ENCODE measurements at regions not wholly inside any gene's neighbourhood (a gene's known extent, or its start where the extent isn't known, plus 50 kb on each side); places are given as distances from the start of the nearest gene placed in this dataset.
A peak's percentile ranks its signal among the peaks of the same experiment; 100 is the strongest.

DNA sequence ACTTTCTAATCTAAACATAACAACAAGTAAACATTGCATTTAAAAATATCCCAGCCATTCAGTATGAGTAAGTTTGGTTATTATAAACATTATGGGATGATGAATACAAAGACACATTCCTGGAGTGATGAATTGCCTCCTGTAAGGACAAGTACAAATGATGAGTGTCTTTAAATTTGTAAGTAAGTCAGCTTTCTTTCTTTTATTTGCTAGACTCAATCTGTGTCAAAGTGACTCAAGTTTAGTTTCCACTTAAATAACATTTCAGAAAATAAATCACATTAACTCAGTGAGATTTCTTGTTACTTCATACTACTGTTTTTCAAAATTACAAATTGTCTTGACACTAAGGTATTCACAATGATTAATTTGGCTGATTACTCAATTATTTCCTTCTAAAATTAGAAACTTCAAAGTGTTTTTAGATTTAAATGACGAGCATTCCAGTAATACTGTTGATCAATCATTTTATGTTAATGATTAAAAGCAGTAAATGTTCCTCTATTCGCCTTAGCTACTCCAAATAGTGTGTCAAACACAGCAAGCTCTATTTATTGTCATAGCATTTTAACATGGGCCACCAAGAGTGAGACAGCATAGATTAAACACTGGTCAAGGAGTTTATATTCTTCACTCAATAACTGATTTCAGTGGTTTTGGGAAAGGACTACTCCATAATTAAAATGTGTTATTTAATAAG lies 658.0 kb upstream of the MDGA2 start:
- peaks cover 21% of the 10 kb centered on the region for H3K9me3 Mint-ChIP-seq
- no peak overlapping the region for H3K4me3 Mint-ChIP-seq
- peaks cover 33% of the 10 kb centered on the region for H3K4me1 Mint-ChIP-seq
- no peak for DNase-seq (ENCODE audit: low spot score in 2 of 2, unreplicated experiment in 2 of 2)
- H3K27ac Mint-ChIP-seq, result peak overlapping the region; percentile 6
- H3K27me3 Mint-ChIP-seq (ENCODE audit: low read depth), result no peaks in the 10 kb centered on the region
- H3K36me3 Mint-ChIP-seq, result peaks cover 10% of the 10 kb centered on the region
- no peak for TF ChIP-seq CTCF (IDR thresholded peaks at IDR 0.05; ENCODE audit: unreplicated experiment)

GRCh38 chr14:48331421-48331820 lies 656.0 kb upstream of the MDGA2 start:
- Mint-ChIP-seq H3K27ac (no peak overlapping the region), H3K27me3 (ENCODE audit: low read depth) (no peaks in the 10 kb centered on the region), H3K36me3 (no peaks in the 10 kb centered on the region), H3K4me1 (peaks cover 33% of the 10 kb centered on the region), H3K9me3 (peaks cover 2% of the 10 kb centered on the region), H3K4me3 (no peak overlapping the region)
- TF ChIP-seq CTCF (IDR thresholded peaks at IDR 0.05; ENCODE audit: unreplicated experiment), result no peak
- no peak for DNase-seq (ENCODE audit: low spot score in 2 of 2, unreplicated experiment in 2 of 2)

DNA sequence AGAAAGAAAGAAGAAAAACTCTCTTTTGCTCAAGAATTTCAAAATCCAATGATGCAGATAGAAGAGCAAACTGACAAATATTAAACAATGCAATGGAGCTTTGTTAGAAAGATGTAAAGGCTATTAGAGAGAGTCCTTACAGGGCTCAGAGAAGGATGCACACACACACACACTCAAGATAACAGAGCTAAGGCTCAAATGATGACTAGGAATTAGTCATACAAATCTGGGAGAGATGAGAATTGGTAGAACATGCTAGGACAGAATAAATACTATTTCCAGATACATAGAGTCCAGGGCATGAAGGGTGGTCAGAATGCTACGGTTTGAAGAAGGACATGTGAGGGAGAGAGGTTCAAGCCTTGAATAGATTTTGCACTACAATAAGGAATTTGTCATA lies 650.1 kb upstream of the MDGA2 start:
- Mint-ChIP-seq H3K36me3 (no peaks in the 10 kb centered on the region), H3K27me3 (ENCODE audit: low read depth) (no peaks in the 10 kb centered on the region), H3K4me1 (no peaks in the 10 kb centered on the region), H3K4me3 (no peak overlapping the region), H3K9me3 (no peaks in the 10 kb centered on the region), H3K27ac (no peak overlapping the region)
- TF ChIP-seq CTCF (IDR thresholded peaks at IDR 0.05; ENCODE audit: unreplicated experiment), result no peak
- no peak for DNase-seq (ENCODE audit: low spot score in 2 of 2, unreplicated experiment in 2 of 2)

DNA sequence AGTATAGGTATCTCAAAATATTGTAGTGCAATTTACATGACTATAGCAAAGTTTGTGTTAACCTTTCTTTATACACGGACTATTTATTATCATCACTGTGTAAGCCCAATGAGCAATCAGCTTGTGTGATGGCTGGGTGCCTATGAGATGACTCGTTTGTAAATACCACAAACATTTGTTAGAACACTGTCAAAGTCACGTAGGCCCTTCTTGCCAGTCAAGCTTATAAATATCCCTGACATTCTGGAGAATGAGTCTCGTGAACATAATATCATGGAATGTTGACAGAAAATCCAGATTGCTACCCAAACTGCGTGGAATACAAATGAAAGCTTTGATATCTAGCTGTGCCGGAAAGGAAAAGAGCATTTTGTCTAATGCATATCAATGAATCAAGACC lies 648.3 kb upstream of the MDGA2 start:
- TF ChIP-seq CTCF (IDR thresholded peaks at IDR 0.05; ENCODE audit: unreplicated experiment), result no peak
- DNase-seq (ENCODE audit: low spot score in 2 of 2, unreplicated experiment in 2 of 2), result no peak
- H3K9me3 Mint-ChIP-seq, result no peaks in the 10 kb centered on the region
- no peaks in the 10 kb centered on the region for H3K27me3 Mint-ChIP-seq (ENCODE audit: low read depth)
- no peaks in the 10 kb centered on the region for H3K4me1 Mint-ChIP-seq
- no peak overlapping the region for H3K27ac Mint-ChIP-seq
- H3K4me3 Mint-ChIP-seq, result no peak overlapping the region
- H3K36me3 Mint-ChIP-seq, result no peaks in the 10 kb centered on the region

- no peaks in the 10 kb centered on the region for H3K4me1 Mint-ChIP-seq
- DNase-seq (ENCODE audit: low spot score in 2 of 2, unreplicated experiment in 2 of 2), result no peak
- no peak overlapping the region for H3K27ac Mint-ChIP-seq
- H3K9me3 Mint-ChIP-seq, result peaks cover 4% of the 10 kb centered on the region
- H3K36me3 Mint-ChIP-seq, result no peaks in the 10 kb centered on the region
- H3K4me3 Mint-ChIP-seq, result no peak overlapping the region
- TF ChIP-seq CTCF (IDR thresholded peaks at IDR 0.05; ENCODE audit: unreplicated experiment), result no peak
- H3K27me3 Mint-ChIP-seq (ENCODE audit: low read depth), result no peaks in the 10 kb centered on the region
Measured at GRCh38 chr14:48319823-48320222, 644.4 kb upstream of the MDGA2 start.

GRCh38 chr14:48304729-48305128 lies 629.3 kb upstream of the MDGA2 start:
- Mint-ChIP-seq H3K4me1 (no peaks in the 10 kb centered on the region), H3K27me3 (ENCODE audit: low read depth) (no peaks in the 10 kb centered on the region), H3K9me3 (no peaks in the 10 kb centered on the region), H3K4me3 (no peak overlapping the region), H3K27ac (no peak overlapping the region), H3K36me3 (no peaks in the 10 kb centered on the region)
- no peak for TF ChIP-seq CTCF (IDR thresholded peaks at IDR 0.05; ENCODE audit: unreplicated experiment)
- DNase-seq (ENCODE audit: low spot score in 2 of 2, unreplicated experiment in 2 of 2), result no peak
